SU-DHL-6 (cell line): ENCODE measurements at regions not wholly inside any gene's neighbourhood (a gene's known extent, or its start where the extent isn't known, plus 50 kb on each side); places are given as distances from the start of the nearest gene placed in this dataset.

Source experiments
- H2AFZ ChIP-seq: fragments of 200-600 bp; sonication (generic); 2 replicates; pipeline ENCODE4 v1.6.1; 2014; ENCODE audit warnings: low read depth, mild to moderate bottlenecking, moderate library complexity, mixed read lengths, antibody characterized with exemption, low read length; ENCODE audit not compliant: severe bottlenecking
- H3F3A ChIP-seq: fragments of 200-600 bp; shearing (Covaris generic); 2 replicates; pipeline ENCODE4 v1.6.0; 2016; ENCODE audit warnings: antibody characterized with exemption, mild to moderate bottlenecking; ENCODE audit not compliant: insufficient read depth
- H3K27ac ChIP-seq: fragments of 200-600 bp; sonication (generic); 2 replicates; pipeline ENCODE4 v1.5.1; 2016; ENCODE audit warnings: low read depth, mild to moderate bottlenecking, low read length, moderate library complexity, mixed read lengths
- H3K27me3 ChIP-seq: fragments of 200-600 bp; sonication (generic), shearing (Covaris generic); 2 replicates; pipeline ENCODE4 v1.6.0; 2014; ENCODE audit warnings: mild to moderate bottlenecking, low read length
- H3K36me3 ChIP-seq: fragments of 200-600 bp; sonication (generic); 2 replicates; pipeline ENCODE4 v1.6.1; 2014; ENCODE audit warnings: mild to moderate bottlenecking, low read length, mixed read lengths
- H3K4me2 ChIP-seq: fragments of 300-600, 200-600 bp; shearing (Covaris generic), sonication (generic); 2 replicates; pipeline ENCODE4 v1.6.0; 2014; ENCODE audit warnings: low read length, low read depth, mild to moderate bottlenecking; ENCODE audit not compliant: poor library complexity, severe bottlenecking
- H3K4me3 ChIP-seq: fragments of 200-600 bp; sonication (generic); 2 replicates; pipeline ENCODE4 v1.5.1; 2014; ENCODE audit warnings: antibody characterized with exemption, low read length, mild to moderate bottlenecking, mixed read lengths; ENCODE audit not compliant: insufficient read depth, poor library complexity, severe bottlenecking
- H3K79me2 ChIP-seq: fragments of 200-600 bp; sonication (generic); 2 replicates; pipeline ENCODE4 v1.6.1; 2014; ENCODE audit warnings: mild to moderate bottlenecking, low read length, moderate library complexity; ENCODE audit not compliant: insufficient read depth
- H3K9ac ChIP-seq: fragments of 200-600 bp; sonication (generic); 2 replicates; pipeline ENCODE4 v1.7.0; 2014; ENCODE audit warnings: mild to moderate bottlenecking, low read length
- H3K9me2 ChIP-seq: fragments of 200-600 bp; sonication (generic); replicated peaks from 2 replicates; pipeline ENCODE4 v1.6.1; 2014; ENCODE audit warnings: low read length; ENCODE audit not compliant: insufficient read depth
- H3K9me3 ChIP-seq: fragments of 200-600 bp; sonication (generic); 2 replicates; pipeline ENCODE4 v1.6.1; 2014; ENCODE audit warnings: low read length, mixed read lengths; ENCODE audit not compliant: insufficient read depth
- H4K20me1 ChIP-seq: fragments of 200-600 bp; sonication (generic); 2 replicates; pipeline ENCODE4 v1.6.1; 2014; ENCODE audit warnings: low read depth, mild to moderate bottlenecking, antibody characterized with exemption, low read length, moderate library complexity, mixed read lengths
- CTCF ChIP-seq: fragments of 200-600 bp; sonication (generic); IDR thresholded peaks from one replicate; pipeline ENCODE4 v1.5.1; 2017; ENCODE audit warnings: antibody characterized with exemption, mild to moderate bottlenecking, low read length, moderate library complexity; ENCODE audit not compliant: insufficient read depth, poor library complexity, severe bottlenecking
- EZH2phosphoT487 ChIP-seq: fragments of 200-600 bp; sonication (generic), shearing (Covaris generic); conservative IDR thresholded peaks from 2 replicates; pipeline ENCODE4 v1.6.1; 2018; ENCODE audit warnings: mild to moderate bottlenecking, antibody characterized with exemption, low read length, moderate library complexity, mixed read lengths

- no peak for TF ChIP-seq EZH2phosphoT487
- TF ChIP-seq CTCF = no peak
- Histone ChIP-seq H3F3A (no peaks in the 10 kb centered on the region), H3K36me3 (no peaks in the 10 kb centered on the region), H3K4me3 (no peak overlapping the region), H3K4me2 (no peak overlapping the region), H3K9me3 (no peaks in the 10 kb centered on the region), H3K27me3 (no peaks in the 10 kb centered on the region), H2AFZ (no peak overlapping the region), H3K9me2 (no peaks in the 10 kb centered on the region), H3K9ac (no peak overlapping the region), H3K79me2 (no peaks in the 10 kb centered on the region), H3K27ac (no peak overlapping the region), H4K20me1 (no peaks in the 10 kb centered on the region)
These were observed 2532.5 kb downstream of the ARAP2 start for GRCh38 chr4:33711826-33712225.

GRCh38 chr4:33714971-33715370 is 2529.3 kb downstream of the ARAP2 start:
- H3K9me3 ChIP-seq = no peaks in the 10 kb centered on the region
- H3K79me2 ChIP-seq = no peaks in the 10 kb centered on the region
- no peaks in the 10 kb centered on the region for H3F3A ChIP-seq
- H3K9ac ChIP-seq = no peak overlapping the region
- H3K27ac ChIP-seq = no peak overlapping the region
- H4K20me1 ChIP-seq = no peaks in the 10 kb centered on the region
- H2AFZ ChIP-seq = no peak overlapping the region
- H3K4me3 ChIP-seq = no peak overlapping the region
- no peaks in the 10 kb centered on the region for H3K36me3 ChIP-seq
- H3K27me3 ChIP-seq = no peaks in the 10 kb centered on the region
- H3K9me2 ChIP-seq = no peaks in the 10 kb centered on the region
- TF ChIP-seq CTCF (no peak), EZH2phosphoT487 (no peak)
- H3K4me2 ChIP-seq = no peak overlapping the region

- no peaks in the 10 kb centered on the region for H3K36me3 ChIP-seq
- H4K20me1 ChIP-seq = no peaks in the 10 kb centered on the region
- no peak overlapping the region for H3K4me2 ChIP-seq
- H3K4me3 ChIP-seq = no peak overlapping the region
- TF ChIP-seq CTCF = no peak
- TF ChIP-seq EZH2phosphoT487 = no peak
- peak overlapping the region; percentile 7 for H2AFZ ChIP-seq
- H3K9ac ChIP-seq = no peak overlapping the region
- H3K9me2 ChIP-seq = no peaks in the 10 kb centered on the region
- H3K27ac ChIP-seq = no peak overlapping the region
- H3K27me3 ChIP-seq = no peaks in the 10 kb centered on the region
- no peaks in the 10 kb centered on the region for H3F3A ChIP-seq
- no peaks in the 10 kb centered on the region for H3K9me3 ChIP-seq
- H3K79me2 ChIP-seq = no peaks in the 10 kb centered on the region
These were observed 2528.4 kb downstream of the ARAP2 start for GRCh38 chr4:33715841-33716395.
